ENCODE measurements at regions not wholly inside any gene's neighbourhood (a gene's known extent, or its start where the extent isn't known, plus 50 kb on each side); places are given as distances from the start of the nearest gene placed in this dataset.

DNA sequence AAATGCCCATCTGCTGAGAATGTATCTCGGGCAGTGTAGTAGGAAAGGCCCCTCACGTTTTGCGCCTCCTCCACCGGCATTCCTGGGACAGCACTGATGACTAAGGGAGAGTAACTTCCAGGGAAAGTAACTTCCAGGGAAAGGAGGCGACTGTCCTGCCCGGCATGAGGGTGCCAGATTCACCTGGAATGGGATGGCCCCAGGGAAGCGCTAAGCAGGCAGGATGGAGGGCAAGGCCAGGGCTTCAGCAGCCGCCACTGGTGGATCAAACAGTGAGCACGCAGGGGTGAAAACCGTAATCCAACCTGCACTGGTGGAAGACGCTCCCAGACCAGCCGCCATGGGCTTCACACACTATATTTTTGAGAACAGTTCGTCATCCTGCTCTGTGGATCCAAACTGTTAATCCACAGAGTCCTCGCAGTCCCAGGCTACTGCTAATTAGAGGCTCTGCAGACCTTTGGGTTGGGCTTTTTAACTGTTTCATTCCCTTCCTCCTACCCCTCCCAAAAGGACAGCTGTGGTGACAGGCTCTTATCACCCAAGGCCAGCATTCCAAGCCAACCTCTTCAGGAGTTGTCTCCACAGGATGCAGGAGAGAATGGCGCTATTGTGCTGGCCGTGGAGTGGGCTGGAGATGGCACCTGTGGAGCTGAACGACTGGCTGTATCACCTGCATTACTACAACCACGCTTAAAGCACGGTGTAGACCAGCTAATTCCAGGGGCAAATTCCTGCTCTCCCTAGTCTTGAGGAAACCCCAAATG lies 178.9 kb downstream of the DLL1 start:
- TF ChIP-seq, protein P1, sequence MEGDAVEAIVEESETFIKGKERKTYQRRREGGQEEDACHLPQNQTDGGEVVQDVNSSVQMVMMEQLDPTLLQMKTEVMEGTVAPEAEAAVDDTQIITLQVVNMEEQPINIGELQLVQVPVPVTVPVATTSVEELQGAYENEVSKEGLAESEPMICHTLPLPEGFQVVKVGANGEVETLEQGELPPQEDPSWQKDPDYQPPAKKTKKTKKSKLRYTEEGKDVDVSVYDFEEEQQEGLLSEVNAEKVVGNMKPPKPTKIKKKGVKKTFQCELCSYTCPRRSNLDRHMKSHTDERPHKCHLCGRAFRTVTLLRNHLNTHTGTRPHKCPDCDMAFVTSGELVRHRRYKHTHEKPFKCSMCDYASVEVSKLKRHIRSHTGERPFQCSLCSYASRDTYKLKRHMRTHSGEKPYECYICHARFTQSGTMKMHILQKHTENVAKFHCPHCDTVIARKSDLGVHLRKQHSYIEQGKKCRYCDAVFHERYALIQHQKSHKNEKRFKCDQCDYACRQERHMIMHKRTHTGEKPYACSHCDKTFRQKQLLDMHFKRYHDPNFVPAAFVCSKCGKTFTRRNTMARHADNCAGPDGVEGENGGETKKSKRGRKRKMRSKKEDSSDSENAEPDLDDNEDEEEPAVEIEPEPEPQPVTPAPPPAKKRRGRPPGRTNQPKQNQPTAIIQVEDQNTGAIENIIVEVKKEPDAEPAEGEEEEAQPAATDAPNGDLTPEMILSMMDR (IDR thresholded peaks at IDR 0.05; ENCODE audit: low read depth, low read length, poor library complexity, severe bottlenecking) = no peak
- no peak for TF ChIP-seq EZH2phosphoT487 (IDR thresholded peaks at IDR 0.05; ENCODE audit: borderline replicate concordance, low read length)
